ENCODE measurements at regions not wholly inside any gene's neighbourhood (a gene's known extent, or its start where the extent isn't known, plus 50 kb on each side); places are given as distances from the start of the nearest gene placed in this dataset.

DNA sequence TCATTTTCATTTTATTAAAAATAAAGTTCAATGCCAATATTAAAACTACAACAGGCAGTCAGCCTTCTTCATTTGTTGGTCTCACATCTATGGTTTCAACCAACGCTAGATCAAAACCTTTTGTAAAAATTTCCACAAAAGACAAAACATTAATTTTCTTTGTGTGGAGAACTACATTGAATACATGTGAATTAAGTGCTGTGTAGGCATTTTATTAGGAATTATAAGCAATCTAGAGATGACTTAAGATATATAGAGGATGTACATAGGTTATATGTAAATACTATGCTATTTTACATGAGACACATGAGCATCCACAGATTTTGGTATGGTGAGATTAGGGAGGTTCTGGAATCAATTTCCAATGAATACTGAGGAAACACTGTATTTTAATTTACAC lies 94.2 kb downstream of the CYLC2 start:
- no peak for ATAC-seq

More for the DNA sequence above, 94.2 kb downstream of the CYLC2 start:
- H3K79me2 ChIP-seq (replicated peaks; ENCODE audit: insufficient read depth) = no peaks in the 10 kb centered on the region
- peaks cover 57% of the 10 kb centered on the region for H3K9me3 Mint-ChIP-seq
- H3K27me3 Mint-ChIP-seq (ENCODE audit: insufficient read depth, low read depth, poor library complexity) = no peaks in the 10 kb centered on the region
- no peaks in the 10 kb centered on the region for H3F3A ChIP-seq (replicated peaks; ENCODE audit: low read depth)
- no peak overlapping the region for H3K27ac ChIP-seq (ENCODE audit: low read depth)
- no peak for DNase-seq (ENCODE audit: low spot score)
- H3K4me1 ChIP-seq (ENCODE audit: insufficient read depth) = no peaks in the 10 kb centered on the region
- H4K20me1 ChIP-seq (replicated peaks; ENCODE audit: insufficient read depth) = no peaks in the 10 kb centered on the region
- no peak overlapping the region for H3K4me2 ChIP-seq
- no peaks in the 10 kb centered on the region for H3K4me1 Mint-ChIP-seq
- H2AFZ ChIP-seq = no peak overlapping the region
- TF ChIP-seq, protein P1, sequence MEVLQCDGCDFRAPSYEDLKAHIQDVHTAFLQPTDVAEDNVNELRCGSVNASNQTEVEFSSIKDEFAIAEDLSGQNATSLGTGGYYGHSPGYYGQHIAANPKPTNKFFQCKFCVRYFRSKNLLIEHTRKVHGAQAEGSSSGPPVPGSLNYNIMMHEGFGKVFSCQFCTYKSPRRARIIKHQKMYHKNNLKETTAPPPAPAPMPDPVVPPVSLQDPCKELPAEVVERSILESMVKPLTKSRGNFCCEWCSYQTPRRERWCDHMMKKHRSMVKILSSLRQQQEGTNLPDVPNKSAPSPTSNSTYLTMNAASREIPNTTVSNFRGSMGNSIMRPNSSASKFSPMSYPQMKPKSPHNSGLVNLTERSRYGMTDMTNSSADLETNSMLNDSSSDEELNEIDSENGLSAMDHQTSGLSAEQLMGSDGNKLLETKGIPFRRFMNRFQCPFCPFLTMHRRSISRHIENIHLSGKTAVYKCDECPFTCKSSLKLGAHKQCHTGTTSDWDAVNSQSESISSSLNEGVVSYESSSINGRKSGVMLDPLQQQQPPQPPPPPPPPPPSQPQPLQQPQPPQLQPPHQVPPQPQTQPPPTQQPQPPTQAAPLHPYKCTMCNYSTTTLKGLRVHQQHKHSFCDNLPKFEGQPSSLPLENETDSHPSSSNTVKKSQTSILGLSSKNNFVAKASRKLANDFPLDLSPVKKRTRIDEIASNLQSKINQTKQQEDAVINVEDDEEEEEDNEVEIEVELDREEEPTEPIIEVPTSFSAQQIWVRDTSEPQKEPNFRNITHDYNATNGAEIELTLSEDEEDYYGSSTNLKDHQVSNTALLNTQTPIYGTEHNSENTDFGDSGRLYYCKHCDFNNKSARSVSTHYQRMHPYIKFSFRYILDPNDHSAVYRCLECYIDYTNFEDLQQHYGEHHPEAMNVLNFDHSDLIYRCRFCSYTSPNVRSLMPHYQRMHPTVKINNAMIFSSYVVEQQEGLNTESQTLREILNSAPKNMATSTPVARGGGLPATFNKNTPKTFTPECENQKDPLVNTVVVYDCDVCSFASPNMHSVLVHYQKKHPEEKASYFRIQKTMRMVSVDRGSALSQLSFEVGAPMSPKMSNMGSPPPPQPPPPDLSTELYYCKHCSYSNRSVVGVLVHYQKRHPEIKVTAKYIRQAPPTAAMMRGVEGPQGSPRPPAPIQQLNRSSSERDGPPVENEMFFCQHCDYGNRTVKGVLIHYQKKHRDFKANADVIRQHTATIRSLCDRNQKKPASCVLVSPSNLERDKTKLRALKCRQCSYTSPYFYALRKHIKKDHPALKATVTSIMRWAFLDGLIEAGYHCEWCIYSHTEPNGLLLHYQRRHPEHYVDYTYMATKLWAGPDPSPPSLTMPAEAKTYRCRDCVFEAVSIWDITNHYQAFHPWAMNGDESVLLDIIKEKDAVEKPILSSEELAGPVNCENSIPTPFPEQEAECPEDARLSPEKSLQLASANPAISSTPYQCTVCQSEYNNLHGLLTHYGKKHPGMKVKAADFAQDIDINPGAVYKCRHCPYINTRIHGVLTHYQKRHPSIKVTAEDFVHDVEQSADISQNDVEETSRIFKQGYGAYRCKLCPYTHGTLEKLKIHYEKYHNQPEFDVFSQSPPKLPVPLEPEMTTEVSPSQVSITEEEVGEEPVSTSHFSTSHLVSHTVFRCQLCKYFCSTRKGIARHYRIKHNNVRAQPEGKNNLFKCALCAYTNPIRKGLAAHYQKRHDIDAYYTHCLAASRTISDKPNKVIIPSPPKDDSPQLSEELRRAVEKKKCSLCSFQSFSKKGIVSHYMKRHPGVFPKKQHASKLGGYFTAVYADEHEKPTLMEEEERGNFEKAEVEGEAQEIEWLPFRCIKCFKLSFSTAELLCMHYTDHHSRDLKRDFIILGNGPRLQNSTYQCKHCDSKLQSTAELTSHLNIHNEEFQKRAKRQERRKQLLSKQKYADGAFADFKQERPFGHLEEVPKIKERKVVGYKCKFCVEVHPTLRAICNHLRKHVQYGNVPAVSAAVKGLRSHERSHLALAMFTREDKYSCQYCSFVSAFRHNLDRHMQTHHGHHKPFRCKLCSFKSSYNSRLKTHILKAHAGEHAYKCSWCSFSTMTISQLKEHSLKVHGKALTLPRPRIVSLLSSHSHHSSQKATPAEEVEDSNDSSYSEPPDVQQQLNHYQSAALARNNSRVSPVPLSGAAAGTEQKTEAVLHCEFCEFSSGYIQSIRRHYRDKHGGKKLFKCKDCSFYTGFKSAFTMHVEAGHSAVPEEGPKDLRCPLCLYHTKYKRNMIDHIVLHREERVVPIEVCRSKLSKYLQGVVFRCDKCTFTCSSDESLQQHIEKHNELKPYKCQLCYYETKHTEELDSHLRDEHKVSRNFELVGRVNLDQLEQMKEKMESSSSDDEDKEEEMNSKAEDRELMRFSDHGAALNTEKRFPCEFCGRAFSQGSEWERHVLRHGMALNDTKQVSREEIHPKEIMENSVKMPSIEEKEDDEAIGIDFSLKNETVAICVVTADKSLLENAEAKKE (CRISPR knock-in tag; IDR thresholded peaks at IDR 0.05) = no peak
- TF ChIP-seq NANOG (IDR thresholded peaks at IDR 0.05; ENCODE audit: borderline replicate concordance) = no peak
- TF ChIP-seq STAT1 (IDR thresholded peaks at IDR 0.05; ENCODE audit: unreplicated experiment) = no peak
- TF ChIP-seq EZH2phosphoT487 (IDR thresholded peaks at IDR 0.05; ENCODE audit: unreplicated experiment) = no peak
- TF ChIP-seq EZH2 (IDR thresholded peaks at IDR 0.05; ENCODE audit: low read depth, unreplicated experiment) = no peak
- no peak for TF ChIP-seq CTCF (conservative IDR thresholded peaks at IDR 0.05; ENCODE audit: low read depth in 2 of 2)
- no peak for TF ChIP-seq ETS1 (IDR thresholded peaks at IDR 0.05)
- TF ChIP-seq POLR2AphosphoS5 (IDR thresholded peaks at IDR 0.05; ENCODE audit: low read depth) = no peak
- no peak for TF ChIP-seq ZNF114 (CRISPR knock-in tag; IDR thresholded peaks at IDR 0.05)
- TF ChIP-seq JUNB (IDR thresholded peaks at IDR 0.05; ENCODE audit: unreplicated experiment) = no peak
- TF ChIP-seq ZNF331 (CRISPR knock-in tag; IDR thresholded peaks at IDR 0.05; ENCODE audit: low read depth) = no peak
- no peak for TF ChIP-seq CREB1 (CRISPR knock-in tag; IDR thresholded peaks at IDR 0.05; ENCODE audit: low read depth)
- TF ChIP-seq REST (IDR thresholded peaks at IDR 0.05; ENCODE audit: unreplicated experiment) = no peak
- no peaks in the 10 kb centered on the region; the same call in 1 of the 2 replicates for H3K36me3 ChIP-seq (ENCODE audit: insufficient read depth)
- H3K27ac Mint-ChIP-seq = no peak overlapping the region
- H3K4me3 Mint-ChIP-seq = no peak overlapping the region
- peaks cover 10% of the 10 kb centered on the region; the same call in 2 of the 3 replicates for H3K36me3 Mint-ChIP-seq (ENCODE audit: low read depth)
- no peaks in the 10 kb centered on the region for H3K9me2 ChIP-seq (ENCODE audit: insufficient read depth)
- no peaks in the 10 kb centered on the region for H3K27me3 ChIP-seq (ENCODE audit: insufficient read depth)
- H3K4me3 ChIP-seq = no peak overlapping the region
